AG04450 (cell line): ENCODE measurements at regions not wholly inside any gene's neighbourhood (a gene's known extent, or its start where the extent isn't known, plus 50 kb on each side); places are given as distances from the start of the nearest gene placed in this dataset.

Experiments used
- CTCF ChIA-PET: fragments of 300-600, 350-600 bp; formaldehyde crosslinking; extraction: SDS; loops from one replicate; lab custom pipeline; 2022; ENCODE audit warnings: antibody characterized with exemption, inconsistent platforms; lab: Charles Lee
- POLR2A ChIA-PET: fragments of 350-600 bp; formaldehyde crosslinking; extraction: SDS; loops from one replicate; lab custom pipeline; 2021; ENCODE audit warnings: antibody characterized with exemption, inconsistent platforms; lab: Yijun Ruan, JAX
- DNase-seq: peaks from one replicate; pipeline ENCODE4 v3.0.0-alpha.2; 2011; ENCODE audit warnings: low read depth, low spot score
- H3K27ac ChIP-seq: one replicate; pipeline ENCODE4 v1.5.1; 2012; ENCODE audit warnings: low read depth, low read length, control low read depth
- H3K27me3 ChIP-seq: one replicate; pipeline ENCODE4 v1.6.0; 2012; ENCODE audit warnings: low read length; ENCODE audit not compliant: control insufficient read depth, insufficient read depth
- H3K4me3 ChIP-seq: 2 replicates; pipeline ENCODE4 v1.5.1; 2011; ENCODE audit warnings: mild to moderate bottlenecking, low read depth, low read length, control low read depth
- H3K9me3 ChIP-seq: 2 replicates; pipeline ENCODE4 v1.5.1; 2012; ENCODE audit warnings: low read length; ENCODE audit not compliant: control insufficient read depth, insufficient read depth
- CTCF ChIP-seq: IDR thresholded peaks from 2 replicates; pipeline ENCODE4 v1.5.1; 2011; ENCODE audit warnings: low read depth, low read length, control low read depth, inconsistent platforms

- no peak overlapping the region for H3K4me3 ChIP-seq
- no peak for TF ChIP-seq CTCF
- H3K27me3 ChIP-seq: no peaks in the 10 kb centered on the region
- peaks cover 46% of the 10 kb centered on the region for H3K9me3 ChIP-seq
- no peak overlapping the region for H3K27ac ChIP-seq
- CTCF ChIA-PET: no interaction called here
- DNase-seq: no peak
- POLR2A ChIA-PET: no interaction called here
Observed at GRCh38 chr14:106845286-106846087, 1319.1 kb downstream of the TMEM121 start.

DNA sequence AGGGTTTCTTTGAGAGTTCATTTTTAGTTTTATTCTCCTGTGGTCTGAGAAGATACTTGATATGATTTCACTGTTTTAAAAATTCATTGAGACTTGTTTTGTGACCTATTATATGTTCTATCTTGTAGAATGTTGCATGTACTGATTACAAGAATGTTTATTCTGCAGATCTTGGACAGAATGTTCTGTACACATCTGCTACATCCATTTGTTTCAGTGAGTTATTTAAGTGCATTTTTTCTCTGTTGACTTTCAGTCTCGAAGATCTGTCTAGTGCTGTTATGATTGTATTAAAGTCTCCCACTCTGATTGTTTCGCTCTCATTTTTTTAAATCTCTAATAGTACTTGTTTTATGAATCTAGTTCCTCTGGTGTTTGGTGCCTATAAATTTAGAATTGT, 1319.8 kb downstream of the TMEM121 start:
- ChIA-PET CTCF (no interaction called here), POLR2A (no interaction called here)
- Histone ChIP-seq H3K9me3 (peaks cover 53% of the 10 kb centered on the region), H3K4me3 (no peak overlapping the region), H3K27ac (no peak overlapping the region), H3K27me3 (no peaks in the 10 kb centered on the region)
- TF ChIP-seq CTCF: no peak
- DNase-seq: no peak

DNA sequence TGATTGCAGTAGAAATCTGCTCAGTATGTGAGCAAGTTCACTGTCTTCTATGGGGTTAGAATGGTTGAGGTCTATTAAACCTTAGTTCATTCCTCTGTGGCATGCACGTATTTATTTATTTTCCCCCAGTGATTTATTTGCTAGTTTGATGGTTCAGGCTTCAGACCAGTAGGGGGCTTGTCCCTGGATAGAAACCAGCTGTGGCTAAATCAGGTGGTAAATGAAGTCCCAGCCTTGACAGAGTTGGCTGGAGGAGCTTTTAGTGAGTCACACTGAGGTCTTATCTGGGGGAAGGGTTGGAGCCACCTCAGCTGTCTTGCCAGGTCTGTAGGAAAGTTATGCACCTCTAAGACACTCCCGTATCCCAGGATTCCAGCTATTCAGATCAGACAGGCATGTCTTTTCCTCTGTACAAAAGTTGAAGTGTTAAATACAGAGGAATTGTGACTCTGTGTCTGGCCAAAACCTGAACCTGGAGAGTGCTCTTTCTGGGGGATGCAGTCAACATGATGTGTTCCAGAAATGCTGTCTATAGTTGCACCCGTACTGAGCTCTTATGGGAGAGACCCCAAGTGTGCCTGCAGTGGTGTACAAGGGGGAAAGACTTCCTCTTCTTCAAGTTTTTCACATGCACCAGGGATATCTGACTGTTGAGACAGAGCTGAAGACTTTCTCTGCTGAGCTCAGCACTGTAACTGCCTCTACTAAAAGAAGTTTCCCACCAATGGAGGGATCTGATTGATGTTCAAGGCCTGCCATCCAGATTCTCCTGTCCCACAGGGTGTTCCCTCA, 1322.1 kb downstream of the TMEM121 start:
- DNase-seq: no peak
- H3K4me3 ChIP-seq: no peak overlapping the region
- no peak for TF ChIP-seq CTCF
- H3K9me3 ChIP-seq: peaks cover 49% of the 10 kb centered on the region
- CTCF ChIA-PET: interaction anchor here (0.6 kb wide), 1 partner anchor 18 kb away, joined by 5 read pairs; no protein-coding TSS in a partner anchor
- H3K27me3 ChIP-seq: no peaks in the 10 kb centered on the region
- no peak overlapping the region for H3K27ac ChIP-seq
- POLR2A ChIA-PET: no interaction called here

- no peak for TF ChIP-seq CTCF
- POLR2A ChIA-PET: no interaction called here
- CTCF ChIA-PET: no interaction called here
Observed at GRCh38 chr14:106850913-106851825, 1324.8 kb downstream of the TMEM121 start.

More at GRCh38 chr14:106850913-106851825, 1324.8 kb downstream of the TMEM121 start:
- no peak overlapping the region for H3K4me3 ChIP-seq
- DNase-seq: no peak
- H3K27me3 ChIP-seq: no peaks in the 10 kb centered on the region
- no peak overlapping the region for H3K27ac ChIP-seq
- H3K9me3 ChIP-seq: peaks cover 27% of the 10 kb centered on the region
